ENCODE measurements at regions not wholly inside any gene's neighbourhood (a gene's known extent, or its start where the extent isn't known, plus 50 kb on each side); places are given as distances from the start of the nearest gene placed in this dataset.

- TF ChIP-seq CTCF (IDR thresholded peaks at IDR 0.05) (no peak), CHD2 (IDR thresholded peaks at IDR 0.05; ENCODE audit: low read length, partially characterized antibody) (no peak), TEAD4 (IDR thresholded peaks at IDR 0.05; ENCODE audit: borderline replicate concordance, insufficient read depth) (no peak), USF2 (IDR thresholded peaks at IDR 0.05; ENCODE audit: borderline replicate concordance, low read depth, low read length) (no peak), YY1 (IDR thresholded peaks at IDR 0.05; ENCODE audit: low read depth) (no peak), RFX5 (IDR thresholded peaks at IDR 0.05; ENCODE audit: low read length) (no peak), TAF1 (IDR thresholded peaks at IDR 0.05; ENCODE audit: borderline replicate concordance, low read depth, low read length) (no peak), NRF1 (IDR thresholded peaks at IDR 0.05; ENCODE audit: low read depth, low read length) (no peak), SMC3 (IDR thresholded peaks at IDR 0.05; ENCODE audit: low read depth, low read length) (no peak), POLR2AphosphoS5 (IDR thresholded peaks at IDR 0.05; ENCODE audit: low read depth, low read length) (no peak)
Observed at GRCh38 chr4:63505714-63506460, 903.4 kb downstream of the TECRL start.
